ENCODE measurements at regions not wholly inside any gene's neighbourhood (a gene's known extent, or its start where the extent isn't known, plus 50 kb on each side); places are given as distances from the start of the nearest gene placed in this dataset.

- TF ChIP-seq, protein P1, sequence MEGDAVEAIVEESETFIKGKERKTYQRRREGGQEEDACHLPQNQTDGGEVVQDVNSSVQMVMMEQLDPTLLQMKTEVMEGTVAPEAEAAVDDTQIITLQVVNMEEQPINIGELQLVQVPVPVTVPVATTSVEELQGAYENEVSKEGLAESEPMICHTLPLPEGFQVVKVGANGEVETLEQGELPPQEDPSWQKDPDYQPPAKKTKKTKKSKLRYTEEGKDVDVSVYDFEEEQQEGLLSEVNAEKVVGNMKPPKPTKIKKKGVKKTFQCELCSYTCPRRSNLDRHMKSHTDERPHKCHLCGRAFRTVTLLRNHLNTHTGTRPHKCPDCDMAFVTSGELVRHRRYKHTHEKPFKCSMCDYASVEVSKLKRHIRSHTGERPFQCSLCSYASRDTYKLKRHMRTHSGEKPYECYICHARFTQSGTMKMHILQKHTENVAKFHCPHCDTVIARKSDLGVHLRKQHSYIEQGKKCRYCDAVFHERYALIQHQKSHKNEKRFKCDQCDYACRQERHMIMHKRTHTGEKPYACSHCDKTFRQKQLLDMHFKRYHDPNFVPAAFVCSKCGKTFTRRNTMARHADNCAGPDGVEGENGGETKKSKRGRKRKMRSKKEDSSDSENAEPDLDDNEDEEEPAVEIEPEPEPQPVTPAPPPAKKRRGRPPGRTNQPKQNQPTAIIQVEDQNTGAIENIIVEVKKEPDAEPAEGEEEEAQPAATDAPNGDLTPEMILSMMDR (conservative IDR thresholded peaks at IDR 0.05; ENCODE audit: low read depth, low read length), result no peak
- no peak for TF ChIP-seq EZH2 (IDR thresholded peaks at IDR 0.05; ENCODE audit: borderline replicate concordance, low read depth, low read length, poor library complexity, severe bottlenecking)
Observed at GRCh38 chr2:8015848-8016600, 665.8 kb upstream of the ID2 start.
